GM21515 (cell line): ENCODE measurements at regions not wholly inside any gene's neighbourhood (a gene's known extent, or its start where the extent isn't known, plus 50 kb on each side); places are given as distances from the start of the nearest gene placed in this dataset.

Experiments used
- ATAC-seq: cut with Tn5 transposase; IDR thresholded peaks from one replicate; pipeline ENCODE4 v1.9.1; 2021; ENCODE audit not compliant: unreplicated experiment

DNA sequence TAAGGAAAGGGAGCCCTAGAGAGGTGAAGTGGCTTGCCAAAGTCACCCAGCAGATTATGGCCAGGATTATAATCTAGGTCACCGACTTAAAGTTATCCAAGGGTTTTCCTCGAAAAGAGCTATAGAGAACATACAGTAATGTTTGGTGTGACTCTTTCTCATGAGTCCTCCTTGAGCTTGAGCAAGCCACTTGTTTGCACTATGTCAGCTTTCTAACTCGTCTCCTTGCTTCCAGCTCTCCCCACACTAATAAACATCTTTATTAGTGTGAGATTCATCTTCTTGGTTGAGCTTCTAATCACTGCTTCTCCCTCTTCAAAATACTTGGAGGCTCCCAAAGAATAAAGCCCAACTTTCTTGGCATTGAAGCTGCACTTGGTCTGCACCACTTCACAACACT lies 390.0 kb upstream of the USP24 start:
- ATAC-seq, result no peak

DNA sequence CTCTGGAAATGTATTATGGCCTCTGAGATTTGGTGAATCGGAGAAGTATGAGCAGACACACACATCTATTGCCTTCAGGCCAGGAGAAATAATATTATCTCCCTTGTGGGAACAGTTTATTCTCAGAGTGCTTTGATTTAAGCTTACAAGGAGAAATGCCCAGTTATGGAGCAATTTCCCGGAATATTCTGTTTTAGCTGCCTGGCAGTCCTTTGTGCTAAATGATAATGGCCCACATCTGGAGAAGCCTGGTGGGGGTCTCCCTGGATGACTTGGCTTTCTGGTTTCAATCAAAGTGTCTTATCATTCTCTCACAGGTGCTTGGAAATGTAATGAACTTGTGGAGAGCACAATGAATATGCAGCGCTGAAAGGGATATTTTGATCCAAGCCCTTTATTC lies 389.6 kb upstream of the USP24 start:
- no peak for ATAC-seq

DNA sequence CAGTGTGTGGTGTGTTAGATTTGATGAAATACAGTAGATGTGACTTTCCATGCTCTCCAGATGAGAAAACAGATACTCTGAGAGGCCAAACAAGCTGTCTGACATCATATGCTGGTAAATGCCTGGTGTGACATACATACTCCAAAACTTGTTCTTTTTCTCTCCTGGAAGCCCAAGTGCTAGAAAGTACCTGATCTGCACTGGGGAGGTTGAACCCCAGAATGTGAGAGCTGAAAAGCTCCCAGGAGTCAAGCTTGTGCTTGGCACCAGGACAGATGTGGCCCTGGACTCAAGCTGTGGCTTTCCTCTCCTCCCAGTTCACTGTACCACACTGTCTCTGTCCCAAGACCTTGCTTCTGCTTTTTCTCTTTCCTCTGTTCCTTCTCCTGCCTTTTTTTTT lies 389.0 kb upstream of the USP24 start:
- no peak for ATAC-seq

- no peak for ATAC-seq
Observed at GRCh38 chr1:55600242-55600641, 385.1 kb upstream of the USP24 start.

DNA sequence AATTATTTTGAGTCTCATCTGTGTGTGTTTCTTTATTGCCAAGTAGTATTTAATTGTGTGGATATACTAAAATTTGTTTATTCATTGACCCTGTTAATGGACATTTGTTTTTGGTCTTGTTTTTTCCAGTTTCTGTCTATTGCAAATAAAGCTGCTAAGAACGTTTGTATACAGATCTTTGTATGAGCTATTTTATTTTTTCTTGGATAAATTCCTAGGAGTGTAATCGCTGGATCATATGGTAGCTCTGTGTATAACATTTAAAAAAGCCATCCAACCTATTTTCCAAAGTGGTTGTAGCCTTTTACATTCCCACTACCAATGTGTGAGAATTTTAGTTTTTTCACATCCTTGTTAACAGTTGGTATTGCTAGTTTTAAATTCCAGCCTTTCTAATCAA lies 382.7 kb upstream of the USP24 start:
- no peak for ATAC-seq

- ATAC-seq, result no peak
Observed at GRCh38 chr1:55594701-55595100, 379.5 kb upstream of the USP24 start.

DNA sequence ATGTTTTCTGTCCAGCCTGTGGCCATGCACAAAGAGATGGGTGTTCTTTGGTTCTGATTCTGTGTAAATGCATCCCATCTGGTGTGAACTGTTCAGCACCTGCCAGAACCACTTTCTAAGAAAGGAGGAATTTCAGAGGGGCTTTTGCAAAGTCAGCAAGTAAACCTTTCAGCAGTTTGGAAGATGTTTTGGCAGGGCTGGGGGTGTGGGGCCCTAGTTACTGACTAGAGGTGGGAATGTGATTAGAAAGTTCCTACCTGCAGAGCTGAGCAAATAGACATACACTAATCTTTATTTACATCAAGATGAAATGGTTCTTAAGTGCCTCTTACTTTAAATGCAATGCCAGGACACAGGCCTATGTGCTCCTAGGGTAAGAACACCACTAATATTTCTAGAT lies 378.1 kb upstream of the USP24 start:
- no peak for ATAC-seq

DNA sequence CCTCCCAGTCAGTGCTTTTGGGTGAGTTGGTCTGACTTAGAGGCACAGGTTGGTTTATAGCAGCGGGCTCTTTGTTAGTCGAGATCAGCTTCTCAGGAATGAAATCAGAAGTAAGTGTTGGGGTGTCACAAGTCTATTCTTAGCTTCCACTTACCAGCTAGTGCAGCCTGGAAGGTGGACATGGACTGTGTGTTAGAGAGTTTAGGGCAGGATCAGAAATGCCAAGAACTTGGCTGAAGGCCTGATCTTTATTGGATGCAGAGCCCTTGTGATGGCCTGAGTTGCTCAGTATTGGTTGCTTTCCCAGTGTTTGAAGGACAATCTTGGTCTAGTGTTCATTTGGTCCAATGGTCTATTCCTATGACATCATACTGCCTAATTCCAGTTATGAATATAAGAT lies 377.0 kb upstream of the USP24 start:
- no peak for ATAC-seq

DNA sequence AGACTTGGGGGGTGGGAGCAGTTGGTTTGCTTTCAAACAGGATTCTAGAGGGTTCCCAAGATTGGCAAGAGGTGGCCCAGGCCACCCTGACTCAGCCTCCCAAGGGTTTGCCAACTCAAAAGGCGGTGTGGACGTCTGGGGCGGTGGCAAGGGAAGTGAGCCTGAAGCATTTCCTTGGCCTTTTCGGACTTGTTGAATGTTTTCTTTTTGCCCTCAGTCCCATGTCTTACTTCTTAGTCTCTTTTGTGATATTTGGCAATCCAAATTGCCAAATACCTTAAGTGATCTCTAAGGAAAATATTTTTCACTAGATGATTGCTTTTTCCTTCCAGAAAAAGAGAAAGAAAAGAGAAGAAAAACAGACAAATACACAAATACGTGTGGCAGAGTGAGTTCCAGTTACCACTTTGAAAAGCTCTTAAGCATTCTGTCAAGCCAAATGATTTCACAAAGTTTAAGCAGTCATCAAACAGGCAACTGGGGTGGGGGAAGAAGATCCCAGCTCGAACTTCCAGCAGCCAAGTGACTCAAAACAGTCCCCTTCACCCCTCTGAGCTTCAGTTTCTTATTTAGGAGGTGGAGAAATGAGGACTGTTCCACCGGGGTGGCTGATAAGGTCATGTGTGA lies 374.6 kb upstream of the USP24 start:
- no peak for ATAC-seq

GRCh38 chr1:55588309-55588708 lies 373.1 kb upstream of the USP24 start:
- ATAC-seq, result no peak

- no peak for ATAC-seq
Observed at GRCh38 chr1:55586771-55587170, 371.6 kb upstream of the USP24 start.

DNA sequence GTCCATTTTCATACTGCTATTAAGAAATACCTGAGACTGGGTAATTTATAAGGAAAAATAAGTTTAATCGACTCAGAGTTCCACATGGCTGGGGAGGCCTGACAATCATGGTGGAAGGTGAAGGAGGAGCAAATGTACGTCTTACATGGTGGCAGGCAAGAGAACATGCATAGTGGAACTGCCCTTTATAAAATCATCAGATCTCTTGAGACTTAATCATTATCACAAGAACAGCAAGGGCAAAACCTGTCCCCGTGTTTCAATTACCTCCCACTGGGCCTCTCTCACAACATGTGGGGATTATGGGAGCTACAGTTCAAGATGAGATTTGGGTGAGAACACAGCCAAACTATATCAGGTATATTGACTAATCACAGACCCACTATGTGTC lies 370.2 kb upstream of the USP24 start:
- no peak for ATAC-seq

GRCh38 chr1:55584526-55585401 lies 369.6 kb upstream of the USP24 start:
- no peak for ATAC-seq

- ATAC-seq, result no peak
Observed at GRCh38 chr1:55582084-55582483, 366.9 kb upstream of the USP24 start.

GRCh38 chr1:55580845-55581332 lies 365.7 kb upstream of the USP24 start:
- no peak for ATAC-seq

- ATAC-seq, result no peak
Observed at GRCh38 chr1:55579332-55580001, 364.3 kb upstream of the USP24 start.

GRCh38 chr1:55578646-55579045 lies 363.5 kb upstream of the USP24 start:
- no peak for ATAC-seq

DNA sequence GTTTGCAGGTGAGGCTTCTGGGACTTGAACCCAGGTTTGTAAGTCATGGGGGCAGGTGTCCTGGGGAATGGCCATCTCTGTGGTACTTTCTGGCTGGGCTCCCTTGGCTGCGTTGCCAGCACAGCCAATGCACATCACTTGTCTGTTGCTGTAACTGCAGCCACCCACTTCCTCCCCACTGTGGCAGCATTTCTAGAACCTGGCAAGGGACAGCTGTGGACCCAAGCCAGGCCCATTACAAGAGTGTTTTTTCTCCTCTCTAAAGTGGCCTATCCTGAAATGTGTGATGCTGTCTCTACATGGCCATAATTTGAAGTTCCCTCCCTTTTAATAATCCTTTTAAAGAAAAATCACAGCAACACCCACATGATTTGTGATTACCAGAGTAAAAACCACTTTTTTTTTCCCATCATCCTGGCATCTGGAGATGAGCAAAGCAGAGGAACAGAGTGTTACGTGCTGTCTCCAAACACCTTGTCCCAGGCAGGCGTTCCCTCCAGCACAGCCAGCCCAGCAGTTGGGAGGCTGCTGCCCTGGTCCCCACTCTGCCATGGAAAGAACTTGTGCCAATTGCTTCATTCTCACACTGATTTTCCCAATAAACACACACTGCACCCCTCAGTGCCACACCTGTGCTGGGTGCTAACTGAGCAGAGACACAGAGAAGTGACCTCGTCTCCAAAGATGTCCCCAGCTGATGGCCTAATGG lies 360.6 kb upstream of the USP24 start:
- ATAC-seq, result no peak

GRCh38 chr1:55574691-55575225 lies 359.6 kb upstream of the USP24 start:
- ATAC-seq, result no peak

DNA sequence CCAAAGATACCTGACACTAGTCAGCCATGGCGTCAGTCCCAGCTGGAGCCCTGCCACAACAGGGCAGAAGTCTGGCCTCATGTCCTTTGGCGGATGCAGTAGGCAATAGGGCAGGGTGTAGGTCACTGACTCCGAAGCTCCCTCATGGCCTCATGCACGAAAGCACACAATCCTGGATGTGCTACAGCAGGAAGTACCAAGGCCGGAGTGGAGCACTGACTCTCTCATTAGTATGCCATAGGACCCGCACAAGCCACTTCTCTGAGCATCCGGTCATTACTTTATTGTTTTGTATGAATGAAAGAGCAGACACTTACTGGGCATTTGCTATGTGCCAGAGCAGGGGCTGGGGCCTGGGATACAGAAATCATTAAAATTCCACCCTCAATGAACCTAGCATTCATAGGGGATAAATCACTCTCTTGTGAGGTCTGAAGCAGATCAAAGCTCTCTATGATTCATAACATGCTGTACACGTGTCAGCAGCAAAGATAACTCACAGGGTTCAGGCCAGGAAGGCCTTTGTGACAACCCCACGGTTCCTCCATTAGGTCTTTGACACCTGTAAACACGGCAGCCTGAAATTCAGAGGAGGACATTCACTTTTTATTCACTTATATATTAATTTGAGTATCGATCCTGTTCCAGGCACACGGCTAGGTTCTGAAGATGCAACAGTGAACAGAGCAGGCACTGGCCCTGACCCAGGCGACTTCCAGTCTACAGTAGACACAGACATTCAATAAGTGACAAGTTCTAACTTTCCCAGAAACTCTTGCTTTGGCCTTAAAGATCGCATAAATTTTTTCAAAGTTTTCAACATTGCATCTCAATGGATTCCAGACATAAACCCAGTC lies 357.9 kb upstream of the USP24 start:
- no peak for ATAC-seq
